ENCODE measurements at regions not wholly inside any gene's neighbourhood (a gene's known extent, or its start where the extent isn't known, plus 50 kb on each side); places are given as distances from the start of the nearest gene placed in this dataset.
"Not testable (repeated sequence)": the region's sequence is repeated elsewhere in the genome, so short reads cannot be mapped to it uniquely, and the experiment has no call there.

DNA sequence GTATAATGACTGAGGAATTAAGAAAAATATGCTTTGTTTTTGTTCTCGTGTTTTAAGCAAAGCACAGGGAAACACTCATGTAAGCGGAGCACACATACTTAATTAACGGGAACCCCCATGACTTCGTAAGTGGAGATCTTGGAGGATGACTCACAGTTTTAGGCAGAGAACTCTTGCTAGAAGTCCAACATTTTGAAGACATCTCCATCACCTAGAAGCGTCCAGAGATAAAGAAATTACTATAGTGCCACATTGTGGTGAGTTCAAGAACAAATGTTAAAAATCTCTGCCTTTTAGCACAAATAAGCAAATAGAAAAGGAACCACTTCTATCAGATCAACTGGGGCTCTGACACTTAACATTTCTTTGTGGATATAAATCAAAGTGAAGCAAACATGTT lies 194.1 kb upstream of the ARHGEF26 start:
- H3K9me3 Mint-ChIP-seq: no peaks in the 10 kb centered on the region
- Histone ChIP-seq H3K27ac (ENCODE audit: low read length) (no peak overlapping the region), H3K4me1 (ENCODE audit: control insufficient read depth in 1 of 2, extremely low read depth in 1 of 2, insufficient read depth in 2 of 2, low read length in 2 of 2) (no peaks in the 10 kb centered on the region), H3K36me3 (ENCODE audit: control insufficient read depth in 2 of 2, extremely low read depth in 1 of 2, insufficient read depth in 1 of 2, low read length in 1 of 2) (no peaks in the 10 kb centered on the region), H3K9me3 (no peaks in the 10 kb centered on the region), H3K27me3 (replicated peaks in 1 of 2; ENCODE audit: control insufficient read depth in 2 of 2, extremely low read depth in 1 of 2, insufficient read depth in 2 of 2, low read length in 1 of 2) (peaks cover 0 to 2% of the 10 kb centered on the region in 2 experiments), H3K4me3 (ENCODE audit: control insufficient read depth in 1 of 2, extremely low read depth in 1 of 2, low read length in 1 of 2) (no peak overlapping the region)
- no peak overlapping the region for H3K4me3 Mint-ChIP-seq
- CTCF ChIA-PET: no interaction called here
- WGBS (ENCODE audit: insufficient coverage): 80% methylated on average over 1 of the region's 5 CpGs
- H3K36me3 Mint-ChIP-seq: no peaks in the 10 kb centered on the region
- DNase-seq: no peak
- H3K27me3 Mint-ChIP-seq: peaks cover 9 to 15% of the 10 kb centered on the region in 2 donors
- POLR2A ChIA-PET: no interaction called here
- no peak overlapping the region for H3K27ac Mint-ChIP-seq
- H3K4me1 Mint-ChIP-seq: no peaks in the 10 kb centered on the region
- ATAC-seq (replicated peaks in 1 of 4): no peak

GRCh38 chr3:153928851-153929250 lies 192.3 kb upstream of the ARHGEF26 start:
- Mint-ChIP-seq H3K27ac (no peak overlapping the region), H3K36me3 (no peaks in the 10 kb centered on the region), H3K9me3 (no peaks in the 10 kb centered on the region), H3K4me1 (no peaks in the 10 kb centered on the region), H3K4me3 (no peak overlapping the region), H3K27me3 (peaks cover 8 to 16% of the 10 kb centered on the region in 2 donors)
- ATAC-seq (replicated peaks in 1 of 4) (no peak), DNase-seq (no peak)
- CTCF ChIA-PET: no interaction called here
- H3K27me3 ChIP-seq (replicated peaks in 1 of 2; ENCODE audit: control insufficient read depth in 2 of 2, extremely low read depth in 1 of 2, insufficient read depth in 2 of 2, low read length in 1 of 2): no peaks in the 10 kb centered on the region
- H3K36me3 ChIP-seq (ENCODE audit: control insufficient read depth in 2 of 2, extremely low read depth in 1 of 2, insufficient read depth in 1 of 2, low read length in 1 of 2): no peaks in the 10 kb centered on the region
- H3K4me3 ChIP-seq (ENCODE audit: control insufficient read depth in 1 of 2, extremely low read depth in 1 of 2, low read length in 1 of 2): no peak overlapping the region
- no peak overlapping the region for H3K27ac ChIP-seq (ENCODE audit: low read length)
- H3K4me1 ChIP-seq (ENCODE audit: control insufficient read depth in 1 of 2, extremely low read depth in 1 of 2, insufficient read depth in 2 of 2, low read length in 2 of 2): no peaks in the 10 kb centered on the region
- POLR2A ChIA-PET: no interaction called here
- no peaks in the 10 kb centered on the region for H3K9me3 ChIP-seq

GRCh38 chr3:153933481-153933880 lies 187.7 kb upstream of the ARHGEF26 start:
- CTCF ChIA-PET; H3K4me1 Mint-ChIP-seq; H3K27me3 ChIP-seq (replicated peaks in 1 of 2; ENCODE audit: control insufficient read depth in 2 of 2, extremely low read depth in 1 of 2, insufficient read depth in 2 of 2, low read length in 1 of 2); H3K27ac Mint-ChIP-seq; H3K27ac ChIP-seq (ENCODE audit: low read length); H3K36me3 ChIP-seq (ENCODE audit: control insufficient read depth in 2 of 2, extremely low read depth in 1 of 2, insufficient read depth in 1 of 2, low read length in 1 of 2); H3K36me3 Mint-ChIP-seq; DNase-seq; H3K9me3 Mint-ChIP-seq; H3K4me3 Mint-ChIP-seq; H3K9me3 ChIP-seq; POLR2A ChIA-PET; H3K4me3 ChIP-seq (ENCODE audit: control insufficient read depth in 1 of 2, extremely low read depth in 1 of 2, low read length in 1 of 2); ATAC-seq (replicated peaks in 1 of 4); H3K4me1 ChIP-seq (ENCODE audit: control insufficient read depth in 1 of 2, extremely low read depth in 1 of 2, insufficient read depth in 2 of 2, low read length in 2 of 2): not testable (repeated sequence)
- H3K27me3 Mint-ChIP-seq: peaks cover 8 to 12% of the 10 kb centered on the region in 2 donors
- WGBS (ENCODE audit: insufficient coverage): no CpG with 5 or more reads among the region's 2 CpGs

GRCh38 chr3:153944084-153944483 lies 177.1 kb upstream of the ARHGEF26 start:
- Histone ChIP-seq H3K27me3 (replicated peaks in 1 of 2; ENCODE audit: control insufficient read depth in 2 of 2, extremely low read depth in 1 of 2, insufficient read depth in 2 of 2, low read length in 1 of 2) (no peaks in the 10 kb centered on the region), H3K4me1 (ENCODE audit: control insufficient read depth in 1 of 2, extremely low read depth in 1 of 2, insufficient read depth in 2 of 2, low read length in 2 of 2) (no peaks in the 10 kb centered on the region), H3K27ac (ENCODE audit: low read length) (no peak overlapping the region), H3K9me3 (no peaks in the 10 kb centered on the region), H3K36me3 (ENCODE audit: control insufficient read depth in 2 of 2, extremely low read depth in 1 of 2, insufficient read depth in 1 of 2, low read length in 1 of 2) (no peaks in the 10 kb centered on the region), H3K4me3 (ENCODE audit: control insufficient read depth in 1 of 2, extremely low read depth in 1 of 2, low read length in 1 of 2) (no peak overlapping the region)
- ATAC-seq (replicated peaks in 1 of 4) (no peak), DNase-seq (no peak)
- POLR2A ChIA-PET: no interaction called here
- Mint-ChIP-seq H3K36me3 (no peaks in the 10 kb centered on the region), H3K4me1 (no peaks in the 10 kb centered on the region), H3K9me3 (no peaks in the 10 kb centered on the region), H3K4me3 (no peak overlapping the region), H3K27ac (no peak overlapping the region), H3K27me3 (peaks cover 5 to 16% of the 10 kb centered on the region in 2 donors)
- WGBS (ENCODE audit: insufficient coverage): 100% methylated on average over 1 of the region's 2 CpGs
- CTCF ChIA-PET: no interaction called here

DNA sequence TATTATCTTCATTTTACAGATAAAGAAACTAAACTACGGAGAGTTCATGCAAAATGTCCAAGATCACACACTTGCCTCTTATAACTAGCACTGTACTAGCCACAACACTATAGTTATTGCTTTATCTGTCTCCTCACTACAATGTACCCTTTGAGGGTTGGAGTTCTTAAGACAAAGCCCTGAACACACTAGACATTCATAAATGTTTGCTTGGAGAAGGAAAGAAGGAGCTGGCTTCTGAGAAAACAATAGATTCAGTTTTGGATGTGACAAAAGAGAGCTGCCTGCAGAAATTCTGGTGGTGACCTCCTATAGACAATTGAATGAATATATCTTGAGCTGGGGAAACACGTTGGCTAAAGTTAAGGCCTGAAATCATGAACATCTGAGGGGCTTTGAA lies 169.9 kb upstream of the ARHGEF26 start:
- ChIA-PET POLR2A (no interaction called here), CTCF (no interaction called here)
- Histone ChIP-seq H3K27me3 (replicated peaks in 1 of 2; ENCODE audit: control insufficient read depth in 2 of 2, extremely low read depth in 1 of 2, insufficient read depth in 2 of 2, low read length in 1 of 2) (no peaks in the 10 kb centered on the region), H3K4me3 (ENCODE audit: control insufficient read depth in 1 of 2, extremely low read depth in 1 of 2, low read length in 1 of 2) (no peak overlapping the region), H3K4me1 (ENCODE audit: control insufficient read depth in 1 of 2, extremely low read depth in 1 of 2, insufficient read depth in 2 of 2, low read length in 2 of 2) (no peaks in the 10 kb centered on the region), H3K27ac (ENCODE audit: low read length) (no peak overlapping the region), H3K36me3 (ENCODE audit: control insufficient read depth in 2 of 2, extremely low read depth in 1 of 2, insufficient read depth in 1 of 2, low read length in 1 of 2) (no peaks in the 10 kb centered on the region), H3K9me3 (no peaks in the 10 kb centered on the region)
- no peaks in the 10 kb centered on the region for H3K4me1 Mint-ChIP-seq
- ATAC-seq (replicated peaks in 1 of 4): no peak
- no peak overlapping the region for H3K4me3 Mint-ChIP-seq
- no peaks in the 10 kb centered on the region for H3K36me3 Mint-ChIP-seq
- H3K9me3 Mint-ChIP-seq: no peaks in the 10 kb centered on the region
- no peak overlapping the region for H3K27ac Mint-ChIP-seq
- DNase-seq: no peak
- WGBS (ENCODE audit: insufficient coverage): no CpG with 5 or more reads among the region's 2 CpGs
- peaks cover 8 to 12% of the 10 kb centered on the region in 2 donors for H3K27me3 Mint-ChIP-seq

DNA sequence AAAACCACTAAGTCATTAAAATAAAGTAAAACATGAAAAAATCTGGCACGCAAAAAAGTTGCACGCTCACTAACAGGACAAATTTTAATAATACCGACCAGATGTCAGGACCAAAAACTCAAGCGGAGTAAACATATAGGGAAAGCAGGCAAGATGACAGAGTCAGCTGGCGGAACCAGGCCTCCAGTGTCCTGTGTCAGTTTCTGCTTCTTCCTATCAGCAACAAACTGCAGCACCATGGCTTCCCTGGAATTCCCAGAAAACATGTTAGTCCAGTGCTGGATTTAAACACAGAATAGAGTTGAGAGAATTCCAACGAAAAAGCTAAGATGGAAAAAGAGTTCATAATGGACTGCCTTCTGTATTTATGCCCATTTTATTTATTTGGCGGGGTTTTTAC lies 169.1 kb upstream of the ARHGEF26 start:
- Mint-ChIP-seq H3K27ac (no peak overlapping the region), H3K9me3 (no peaks in the 10 kb centered on the region), H3K27me3 (peaks cover 12% of the 10 kb centered on the region in 2 donors), H3K4me3 (no peak overlapping the region), H3K36me3 (no peaks in the 10 kb centered on the region), H3K4me1 (no peaks in the 10 kb centered on the region)
- H3K4me3 ChIP-seq (ENCODE audit: control insufficient read depth in 1 of 2, extremely low read depth in 1 of 2, low read length in 1 of 2): no peak overlapping the region
- no peak overlapping the region for H3K27ac ChIP-seq (ENCODE audit: low read length)
- H3K4me1 ChIP-seq (ENCODE audit: control insufficient read depth in 1 of 2, extremely low read depth in 1 of 2, insufficient read depth in 2 of 2, low read length in 2 of 2): no peaks in the 10 kb centered on the region
- H3K36me3 ChIP-seq (ENCODE audit: control insufficient read depth in 2 of 2, extremely low read depth in 1 of 2, insufficient read depth in 1 of 2, low read length in 1 of 2): no peaks in the 10 kb centered on the region
- ATAC-seq (replicated peaks in 1 of 4): no peak
- ChIA-PET CTCF (no interaction called here), POLR2A (no interaction called here)
- H3K27me3 ChIP-seq (replicated peaks in 1 of 2; ENCODE audit: control insufficient read depth in 2 of 2, extremely low read depth in 1 of 2, insufficient read depth in 2 of 2, low read length in 1 of 2): no peaks in the 10 kb centered on the region
- WGBS (ENCODE audit: insufficient coverage): 85% methylated on average over 6 of the region's 7 CpGs
- H3K9me3 ChIP-seq: no peaks in the 10 kb centered on the region
- DNase-seq: no peak

- Mint-ChIP-seq H3K27me3 (peaks cover 12% of the 10 kb centered on the region in 2 donors), H3K36me3 (no peaks in the 10 kb centered on the region), H3K4me1 (no peaks in the 10 kb centered on the region), H3K27ac (no peak overlapping the region), H3K4me3 (no peak overlapping the region), H3K9me3 (no peaks in the 10 kb centered on the region)
- ChIA-PET CTCF (interaction anchor here in 1 of 2 donors (0.6 kb wide), 1 partner anchor 442 kb away, joined by 5 read pairs; no protein-coding TSS in a partner anchor), POLR2A (no interaction called here)
- no peaks in the 10 kb centered on the region for H3K4me1 ChIP-seq (ENCODE audit: control insufficient read depth in 1 of 2, extremely low read depth in 1 of 2, insufficient read depth in 2 of 2, low read length in 2 of 2)
- H3K27ac ChIP-seq (ENCODE audit: low read length): no peak overlapping the region
- no peaks in the 10 kb centered on the region for H3K9me3 ChIP-seq
- WGBS (ENCODE audit: insufficient coverage): 100% methylated on average over 2 of the region's 5 CpGs
- no peaks in the 10 kb centered on the region for H3K36me3 ChIP-seq (ENCODE audit: control insufficient read depth in 2 of 2, extremely low read depth in 1 of 2, insufficient read depth in 1 of 2, low read length in 1 of 2)
- ATAC-seq (replicated peaks in 1 of 4) (no peak), DNase-seq (no peak)
- H3K27me3 ChIP-seq (replicated peaks in 1 of 2; ENCODE audit: control insufficient read depth in 2 of 2, extremely low read depth in 1 of 2, insufficient read depth in 2 of 2, low read length in 1 of 2): no peaks in the 10 kb centered on the region
- no peak overlapping the region for H3K4me3 ChIP-seq (ENCODE audit: control insufficient read depth in 1 of 2, extremely low read depth in 1 of 2, low read length in 1 of 2)
These were observed 164.6 kb upstream of the ARHGEF26 start for GRCh38 chr3:153956613-153957012.

Data from T-cell (primary cell).